ENCODE measurements at regions not wholly inside any gene's neighbourhood (a gene's known extent, or its start where the extent isn't known, plus 50 kb on each side); places are given as distances from the start of the nearest gene placed in this dataset.

- no peak for DNase-seq (ENCODE audit: low read depth)
Observed at GRCh38 chr2:217113491-217113890, 253.6 kb upstream of the TNP1 start.

GRCh38 chr2:217110550-217110949 is 250.7 kb upstream of the TNP1 start:
- no peak for DNase-seq (ENCODE audit: low read depth)

GRCh38 chr2:217108575-217109027 is 248.7 kb upstream of the TNP1 start:
- no peak for DNase-seq (ENCODE audit: low read depth)

GRCh38 chr2:217108086-217108485 is 248.2 kb upstream of the TNP1 start:
- no peak for DNase-seq (ENCODE audit: low read depth)

- no peak for DNase-seq (ENCODE audit: low read depth)
Observed at GRCh38 chr2:217107480-217107879, 247.6 kb upstream of the TNP1 start.

- no peak for DNase-seq (ENCODE audit: low read depth)
Observed at GRCh38 chr2:217106650-217107014, 246.8 kb upstream of the TNP1 start.

GRCh38 chr2:217105733-217106649 is 246.1 kb upstream of the TNP1 start:
- no peak for DNase-seq (ENCODE audit: low read depth)

- no peak for DNase-seq (ENCODE audit: low read depth)
Observed at GRCh38 chr2:217103752-217104545, 244.1 kb upstream of the TNP1 start.

- DNase-seq (ENCODE audit: low read depth), result no peak
Observed at GRCh38 chr2:217102956-217103355, 243.1 kb upstream of the TNP1 start.

- DNase-seq (ENCODE audit: low read depth), result no peak
Observed at GRCh38 chr2:217101972-217102371, 242.1 kb upstream of the TNP1 start.

- no peak for DNase-seq (ENCODE audit: low read depth)
Observed at GRCh38 chr2:217099561-217099960, 239.7 kb upstream of the TNP1 start.

- DNase-seq (ENCODE audit: low read depth), result no peak
Observed at GRCh38 chr2:217098435-217098834, 238.6 kb upstream of the TNP1 start.

GRCh38 chr2:217097346-217097745 is 237.5 kb upstream of the TNP1 start:
- DNase-seq (ENCODE audit: low read depth), result no peak

GRCh38 chr2:217096474-217097225 is 236.8 kb upstream of the TNP1 start:
- no peak for DNase-seq (ENCODE audit: low read depth)

GRCh38 chr2:217095511-217096205 is 235.8 kb upstream of the TNP1 start:
- DNase-seq (ENCODE audit: low read depth), result no peak

GRCh38 chr2:217092710-217093379 is 233.0 kb upstream of the TNP1 start:
- DNase-seq (ENCODE audit: low read depth), result no peak

GRCh38 chr2:217091531-217091930 is 231.7 kb upstream of the TNP1 start:
- no peak for DNase-seq (ENCODE audit: low read depth)

GRCh38 chr2:217090884-217091283 is 231.0 kb upstream of the TNP1 start:
- DNase-seq (ENCODE audit: low read depth), result no peak

- DNase-seq (ENCODE audit: low read depth), result no peak
Observed at GRCh38 chr2:217090024-217090473, 230.2 kb upstream of the TNP1 start.

GRCh38 chr2:217086718-217087117 is 226.9 kb upstream of the TNP1 start:
- DNase-seq (ENCODE audit: low read depth), result no peak

GRCh38 chr2:217086038-217086522 is 226.2 kb upstream of the TNP1 start:
- no peak for DNase-seq (ENCODE audit: low read depth)

Data from stimulated activated CD4-positive, alpha-beta T cell treated with anti-CD3 and anti-CD28 coated beads, Interleukin-2, amount 100 ng/mL, for 4 hours (primary cell).